GM18867 (cell line): ENCODE measurements at regions not wholly inside any gene's neighbourhood (a gene's known extent, or its start where the extent isn't known, plus 50 kb on each side); places are given as distances from the start of the nearest gene placed in this dataset.

ENCODE experiments used
- ATAC-seq: cut with Tn5 transposase; IDR thresholded peaks from one replicate; pipeline ENCODE4 v1.9.1; 2021; ENCODE audit warnings: mild to moderate bottlenecking, moderate library complexity; ENCODE audit not compliant: unreplicated experiment

- no peak for ATAC-seq
Measured at GRCh38 chr6:100184473-100184872, 190.4 kb upstream of the MCHR2 start.

GRCh38 chr6:100182313-100182712, 188.3 kb upstream of the MCHR2 start:
- ATAC-seq: no peak

GRCh38 chr6:100181309-100181708, 187.3 kb upstream of the MCHR2 start:
- ATAC-seq: no peak

GRCh38 chr6:100179576-100179975, 185.6 kb upstream of the MCHR2 start:
- no peak for ATAC-seq

- ATAC-seq: no peak
Measured at GRCh38 chr6:100177956-100178355, 183.9 kb upstream of the MCHR2 start.

GRCh38 chr6:100176951-100177710, 183.1 kb upstream of the MCHR2 start:
- no peak for ATAC-seq

GRCh38 chr6:100176311-100176950, 182.4 kb upstream of the MCHR2 start:
- ATAC-seq: peak; percentile 31

GRCh38 chr6:100175814-100176310, 181.8 kb upstream of the MCHR2 start:
- no peak for ATAC-seq

GRCh38 chr6:100173211-100173610, 179.2 kb upstream of the MCHR2 start:
- no peak for ATAC-seq

GRCh38 chr6:100172322-100172713, 178.3 kb upstream of the MCHR2 start:
- ATAC-seq: no peak

- ATAC-seq: peak; percentile 92
Measured at GRCh38 chr6:100171533-100172321, 177.7 kb upstream of the MCHR2 start.

GRCh38 chr6:100168148-100168547, 174.1 kb upstream of the MCHR2 start:
- no peak for ATAC-seq

- ATAC-seq: no peak
Measured at GRCh38 chr6:100167585-100167984, 173.6 kb upstream of the MCHR2 start.

GRCh38 chr6:100166956-100167355, 172.9 kb upstream of the MCHR2 start:
- no peak for ATAC-seq

GRCh38 chr6:100165442-100165841, 171.4 kb upstream of the MCHR2 start:
- no peak for ATAC-seq

GRCh38 chr6:100163035-100163434, 169.0 kb upstream of the MCHR2 start:
- ATAC-seq: no peak

GRCh38 chr6:100161782-100162365, 167.9 kb upstream of the MCHR2 start:
- no peak for ATAC-seq

- ATAC-seq: no peak
Measured at GRCh38 chr6:100160930-100161329, 166.9 kb upstream of the MCHR2 start.

GRCh38 chr6:100155141-100155540, 161.1 kb upstream of the MCHR2 start:
- ATAC-seq: no peak

- no peak for ATAC-seq
Measured at GRCh38 chr6:100153636-100154275, 159.7 kb upstream of the MCHR2 start.

GRCh38 chr6:100152201-100152600, 158.2 kb upstream of the MCHR2 start:
- ATAC-seq: no peak
